ENCODE measurements at regions not wholly inside any gene's neighbourhood (a gene's known extent, or its start where the extent isn't known, plus 50 kb on each side); places are given as distances from the start of the nearest gene placed in this dataset.

DNA sequence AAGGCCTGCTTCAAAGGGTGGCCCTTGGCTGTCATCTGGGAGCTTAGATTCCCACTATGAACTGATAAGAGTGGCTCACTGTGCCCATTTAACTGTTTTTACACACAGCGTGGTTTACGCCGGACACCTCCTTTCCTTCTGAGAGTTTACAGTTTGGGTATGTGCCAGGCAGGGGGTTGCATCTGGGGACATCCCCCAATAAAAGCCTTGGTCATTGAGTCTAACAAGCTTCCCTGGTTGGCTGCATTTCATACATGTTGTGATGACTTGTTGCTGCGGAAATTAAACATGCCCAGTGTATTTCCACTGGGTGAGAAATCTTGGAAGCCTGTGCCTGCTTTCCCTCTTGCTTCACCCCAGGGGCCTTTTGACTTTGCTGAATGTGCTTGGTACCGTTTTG, 264.1 kb upstream of the NPY start:
- DNase-seq (ENCODE audit: low spot score in 2 of 2) = no peak
- Mint-ChIP-seq H3K9me3 (no peaks in the 10 kb centered on the region), H3K4me1 (no peaks in the 10 kb centered on the region), H3K27ac (ENCODE audit: low read depth) (no peak overlapping the region), H3K4me3 (no peak overlapping the region), H3K27me3 (no peaks in the 10 kb centered on the region), H3K36me3 (ENCODE audit: insufficient read depth) (no peaks in the 10 kb centered on the region)
- ATAC-seq (replicated peaks; ENCODE audit: extremely low read depth, poor library complexity, severe bottlenecking) = no peak

DNA sequence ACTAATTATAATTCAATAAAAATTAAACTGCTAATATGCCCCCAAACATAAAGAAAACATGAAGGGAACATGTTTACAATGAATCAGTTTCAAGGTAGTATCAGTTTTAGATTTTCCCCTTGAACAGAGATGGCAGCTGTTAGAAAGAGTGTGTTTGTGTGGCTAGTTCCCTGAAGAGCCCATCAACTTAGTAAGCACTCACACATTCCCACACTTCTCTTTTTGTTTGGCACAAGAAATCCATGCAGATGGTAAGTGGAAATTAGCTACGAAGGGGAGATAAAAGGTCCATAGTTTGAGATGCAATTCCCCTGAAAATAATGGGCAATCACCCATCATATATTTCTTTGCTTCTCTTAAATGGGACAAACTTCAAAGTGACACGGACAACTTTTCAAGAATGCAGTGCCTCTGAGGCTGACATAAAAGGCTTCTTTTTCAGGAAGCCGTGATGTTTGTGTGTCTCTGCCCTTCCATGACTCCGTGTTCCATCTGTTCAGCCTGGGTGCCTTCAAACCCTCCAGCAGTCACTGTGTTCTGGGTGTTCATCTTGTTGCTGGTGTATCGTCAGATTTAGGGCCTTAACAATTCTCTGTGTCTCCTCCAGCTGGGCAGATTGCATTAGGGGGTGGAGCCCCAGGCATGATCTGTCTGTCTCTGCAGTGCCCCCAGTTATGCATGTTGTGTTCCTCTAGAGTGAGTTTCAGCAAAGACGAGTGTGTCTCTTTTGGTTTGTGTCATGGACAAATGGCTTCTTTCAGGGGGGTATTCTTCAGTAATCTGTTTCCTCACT, 259.5 kb upstream of the NPY start:
- no peak overlapping the region for H3K27ac Mint-ChIP-seq (ENCODE audit: low read depth)
- ATAC-seq (replicated peaks; ENCODE audit: extremely low read depth, poor library complexity, severe bottlenecking) (no peak), DNase-seq (ENCODE audit: low spot score in 2 of 2) (no peak)
- H3K27me3 Mint-ChIP-seq = peaks cover 9% of the 10 kb centered on the region
- no peaks in the 10 kb centered on the region for H3K36me3 Mint-ChIP-seq (ENCODE audit: insufficient read depth)
- H3K4me3 Mint-ChIP-seq = no peak overlapping the region
- no peaks in the 10 kb centered on the region for H3K4me1 Mint-ChIP-seq
- no peaks in the 10 kb centered on the region for H3K9me3 Mint-ChIP-seq

DNA sequence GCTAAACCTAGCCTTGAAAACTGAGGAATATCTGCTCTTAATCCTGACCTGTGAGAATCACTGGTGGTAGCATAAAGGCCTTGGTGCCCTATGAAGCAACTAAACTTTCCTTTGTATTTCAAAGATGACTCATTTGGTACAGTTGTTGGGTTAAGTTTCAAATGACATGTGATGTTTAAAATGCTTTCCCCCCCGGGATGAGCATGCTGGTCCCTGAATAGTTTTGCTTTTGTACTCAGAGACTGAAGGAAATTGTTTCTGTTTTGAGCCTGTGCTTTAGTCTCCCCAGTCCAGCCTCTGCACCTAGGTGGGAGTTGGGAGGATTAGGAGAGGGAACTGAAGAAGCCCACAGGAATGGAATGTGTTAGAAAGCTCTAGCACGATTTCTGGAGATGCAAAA, 258.9 kb upstream of the NPY start:
- Mint-ChIP-seq H3K9me3 (no peaks in the 10 kb centered on the region), H3K4me3 (no peak overlapping the region), H3K36me3 (ENCODE audit: insufficient read depth) (no peaks in the 10 kb centered on the region), H3K27me3 (peaks cover 9% of the 10 kb centered on the region), H3K4me1 (no peaks in the 10 kb centered on the region), H3K27ac (ENCODE audit: low read depth) (no peak overlapping the region)
- ATAC-seq (replicated peaks; ENCODE audit: extremely low read depth, poor library complexity, severe bottlenecking) (no peak), DNase-seq (ENCODE audit: low spot score in 2 of 2) (no peak)

DNA sequence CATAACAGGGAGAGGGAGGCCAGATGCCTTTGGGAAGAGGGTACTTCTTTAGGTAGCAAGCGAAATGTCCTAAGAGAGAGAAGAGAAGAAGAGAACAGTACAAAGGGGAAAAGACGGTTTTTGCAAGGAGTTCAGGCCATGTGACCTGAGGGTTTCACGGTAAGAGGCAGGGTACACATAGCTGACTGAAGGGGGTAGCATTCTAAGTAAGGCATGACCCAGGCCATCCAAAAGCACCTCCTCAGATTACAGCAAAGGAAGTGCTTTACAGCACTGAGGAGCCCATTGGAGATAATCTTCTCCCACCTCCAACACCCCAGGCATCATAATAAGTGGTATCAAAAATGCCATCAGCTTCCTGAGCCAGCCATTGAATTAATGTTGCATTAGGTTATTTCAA, 258.2 kb upstream of the NPY start:
- H3K4me3 Mint-ChIP-seq = no peak overlapping the region
- no peaks in the 10 kb centered on the region for H3K36me3 Mint-ChIP-seq (ENCODE audit: insufficient read depth)
- peaks cover 9% of the 10 kb centered on the region for H3K27me3 Mint-ChIP-seq
- no peak for ATAC-seq (replicated peaks; ENCODE audit: extremely low read depth, poor library complexity, severe bottlenecking)
- no peaks in the 10 kb centered on the region for H3K4me1 Mint-ChIP-seq
- no peaks in the 10 kb centered on the region for H3K9me3 Mint-ChIP-seq
- H3K27ac Mint-ChIP-seq (ENCODE audit: low read depth) = no peak overlapping the region
- DNase-seq (ENCODE audit: low spot score in 2 of 2) = no peak

DNA sequence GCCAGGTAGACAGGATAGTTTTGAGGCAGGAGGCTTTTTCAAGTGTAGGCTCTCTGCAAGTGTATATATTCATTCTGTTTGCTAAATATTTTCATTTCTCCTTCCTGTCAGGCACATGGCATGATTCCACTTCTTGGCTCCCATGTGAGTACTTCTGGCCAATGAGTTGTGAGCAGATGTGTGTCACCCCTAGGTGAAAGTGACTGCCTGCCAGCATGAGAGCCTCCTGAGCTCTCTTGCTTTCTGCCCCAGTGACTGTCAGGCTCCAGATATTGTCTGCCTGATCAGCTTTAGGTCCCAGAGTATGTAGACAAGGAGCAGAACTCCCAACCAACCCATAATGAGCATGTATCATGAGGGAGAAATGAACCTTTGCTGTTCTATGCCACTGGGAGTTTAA, 257.6 kb upstream of the NPY start:
- Mint-ChIP-seq H3K9me3 (no peaks in the 10 kb centered on the region), H3K27me3 (peaks cover 9% of the 10 kb centered on the region), H3K36me3 (ENCODE audit: insufficient read depth) (no peaks in the 10 kb centered on the region), H3K27ac (ENCODE audit: low read depth) (no peak overlapping the region), H3K4me3 (no peak overlapping the region), H3K4me1 (no peaks in the 10 kb centered on the region)
- DNase-seq (ENCODE audit: low spot score in 2 of 2) (no peak), ATAC-seq (replicated peaks; ENCODE audit: extremely low read depth, poor library complexity, severe bottlenecking) (no peak)

DNA sequence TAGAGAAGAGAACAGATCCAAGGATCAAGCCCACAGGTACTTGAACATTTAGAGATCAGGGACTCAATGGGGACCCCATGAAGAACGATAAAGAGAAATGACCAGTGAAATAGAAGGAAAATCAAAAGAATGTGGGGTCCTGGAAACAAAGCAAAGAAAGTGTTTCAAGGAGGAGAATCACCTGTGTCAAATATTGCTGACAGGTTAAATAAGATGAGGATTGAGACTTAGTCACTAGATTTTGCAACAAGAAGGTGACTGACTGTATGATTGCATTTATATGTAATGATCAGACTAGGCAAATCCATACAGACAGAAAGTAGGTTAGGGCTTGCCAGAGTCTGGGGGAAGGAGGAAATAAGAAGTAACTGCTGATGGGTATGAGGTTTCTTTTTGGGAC, 254.9 kb upstream of the NPY start:
- Mint-ChIP-seq H3K4me3 (no peak overlapping the region), H3K27ac (ENCODE audit: low read depth) (no peak overlapping the region), H3K9me3 (no peaks in the 10 kb centered on the region), H3K4me1 (no peaks in the 10 kb centered on the region), H3K36me3 (ENCODE audit: insufficient read depth) (no peaks in the 10 kb centered on the region), H3K27me3 (peaks cover 9% of the 10 kb centered on the region)
- no peak for DNase-seq (ENCODE audit: low spot score in 2 of 2)
- no peak for ATAC-seq (replicated peaks; ENCODE audit: extremely low read depth, poor library complexity, severe bottlenecking)

DNA sequence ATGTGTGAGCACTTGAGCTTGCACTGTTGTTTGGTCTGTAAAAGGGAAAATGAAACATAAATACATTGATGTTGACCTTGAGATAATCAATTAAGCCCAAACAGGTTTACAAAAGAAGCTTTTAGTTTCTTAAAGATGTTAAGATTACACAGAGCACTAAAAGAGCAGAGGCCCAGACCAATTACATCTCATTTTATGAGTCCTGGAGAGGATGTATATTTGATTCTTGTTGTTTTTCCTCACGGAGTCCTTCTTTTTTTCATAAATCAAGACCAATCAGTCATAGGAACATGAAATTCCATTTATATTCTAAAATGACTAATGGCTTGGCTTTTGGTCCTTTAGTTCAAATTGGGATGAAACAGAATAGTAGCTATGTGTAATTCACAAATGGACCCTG, 249.7 kb upstream of the NPY start:
- Mint-ChIP-seq H3K4me1 (peaks cover 8% of the 10 kb centered on the region), H3K9me3 (no peaks in the 10 kb centered on the region), H3K4me3 (no peak overlapping the region), H3K27ac (ENCODE audit: low read depth) (no peak overlapping the region), H3K36me3 (ENCODE audit: insufficient read depth) (peaks cover 1% of the 10 kb centered on the region), H3K27me3 (no peaks in the 10 kb centered on the region)
- ATAC-seq (replicated peaks; ENCODE audit: extremely low read depth, poor library complexity, severe bottlenecking) = no peak
- no peak for DNase-seq (ENCODE audit: low spot score in 2 of 2)

DNA sequence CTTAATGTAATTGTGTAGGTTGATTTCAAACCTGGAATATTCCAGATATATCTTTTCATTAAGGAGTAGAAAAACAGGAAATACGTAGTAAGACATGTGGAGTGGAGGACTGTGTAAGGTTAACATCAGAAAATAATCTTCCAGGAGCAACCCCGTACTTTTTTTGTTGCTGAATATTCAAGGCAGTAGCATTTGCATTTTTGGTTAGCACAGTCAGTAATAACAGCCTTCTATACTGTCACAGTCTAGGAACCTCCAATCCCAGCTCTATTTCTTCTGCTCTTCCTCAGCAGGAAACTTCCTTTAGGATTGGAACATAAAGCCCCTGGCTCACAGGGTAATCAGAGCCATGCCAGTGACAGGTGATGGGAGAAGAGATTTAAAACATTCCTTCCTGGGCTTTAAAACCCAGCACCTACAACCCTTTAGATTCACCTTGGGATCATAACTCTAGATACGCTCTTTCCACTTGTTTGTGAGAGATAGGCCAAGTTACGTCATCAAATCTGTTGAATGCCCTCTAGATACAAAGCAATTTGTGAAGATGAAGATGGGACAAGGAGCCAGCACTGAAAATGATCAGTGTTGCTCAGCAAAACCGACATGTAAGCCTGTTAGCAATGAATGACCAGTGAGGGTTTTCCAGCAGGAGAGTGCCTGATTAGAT, 248.5 kb upstream of the NPY start:
- Mint-ChIP-seq H3K4me1 (peaks cover 8% of the 10 kb centered on the region), H3K9me3 (no peaks in the 10 kb centered on the region), H3K27ac (ENCODE audit: low read depth) (no peak overlapping the region), H3K4me3 (no peak overlapping the region), H3K36me3 (ENCODE audit: insufficient read depth) (peaks cover 1% of the 10 kb centered on the region), H3K27me3 (no peaks in the 10 kb centered on the region)
- ATAC-seq (replicated peaks; ENCODE audit: extremely low read depth, poor library complexity, severe bottlenecking) (no peak), DNase-seq (ENCODE audit: low spot score in 2 of 2) (no peak)

DNA sequence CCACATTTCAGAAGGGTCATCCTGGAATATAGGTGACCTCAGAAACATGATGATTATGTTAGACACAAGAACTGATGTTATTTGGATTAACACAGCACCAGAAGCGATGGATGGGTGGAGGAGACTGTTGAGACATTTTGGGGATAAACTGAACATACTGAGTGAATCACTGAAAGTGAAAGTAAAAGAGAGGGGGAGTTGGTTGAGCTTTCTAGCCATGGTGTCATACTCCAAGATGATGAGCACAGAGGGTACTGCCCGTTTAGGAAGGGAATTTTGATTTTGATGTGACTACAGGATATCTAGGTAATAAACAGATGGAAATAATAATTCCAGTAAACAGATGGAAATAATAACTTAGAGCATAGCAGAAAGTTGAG, 248.0 kb upstream of the NPY start:
- ATAC-seq (replicated peaks; ENCODE audit: extremely low read depth, poor library complexity, severe bottlenecking) (no peak), DNase-seq (ENCODE audit: low spot score in 2 of 2) (no peak)
- H3K4me3 Mint-ChIP-seq = no peak overlapping the region
- H3K9me3 Mint-ChIP-seq = no peaks in the 10 kb centered on the region
- peaks cover 8% of the 10 kb centered on the region for H3K4me1 Mint-ChIP-seq
- no peak overlapping the region for H3K27ac Mint-ChIP-seq (ENCODE audit: low read depth)
- H3K27me3 Mint-ChIP-seq = peaks cover 3% of the 10 kb centered on the region
- H3K36me3 Mint-ChIP-seq (ENCODE audit: insufficient read depth) = peaks cover 1% of the 10 kb centered on the region

DNA sequence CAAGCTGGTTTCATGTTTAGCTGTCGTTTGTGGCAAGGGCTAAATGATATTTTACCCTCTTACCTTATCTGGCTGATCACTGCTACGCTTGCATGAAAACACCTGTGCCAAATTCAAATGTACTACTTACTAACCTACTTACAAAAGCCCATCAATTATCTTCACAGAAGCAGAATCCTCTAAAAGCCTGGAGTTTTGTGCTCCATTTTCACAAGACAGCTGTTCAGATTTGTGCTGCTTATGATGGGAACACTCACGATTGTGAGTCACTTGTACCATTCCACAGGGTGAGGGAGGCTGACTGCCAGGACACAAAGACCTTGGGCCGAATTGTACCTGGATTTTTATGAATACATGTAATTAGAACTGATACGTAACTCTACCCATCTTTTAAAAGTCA, 245.0 kb upstream of the NPY start:
- DNase-seq (ENCODE audit: low spot score in 2 of 2) (no peak), ATAC-seq (replicated peaks; ENCODE audit: extremely low read depth, poor library complexity, severe bottlenecking) (no peak)
- peaks cover 1% of the 10 kb centered on the region for H3K36me3 Mint-ChIP-seq (ENCODE audit: insufficient read depth)
- H3K27ac Mint-ChIP-seq (ENCODE audit: low read depth) = no peak overlapping the region
- H3K4me3 Mint-ChIP-seq = no peak overlapping the region
- H3K4me1 Mint-ChIP-seq = peaks cover 8% of the 10 kb centered on the region
- H3K27me3 Mint-ChIP-seq = peaks cover 30% of the 10 kb centered on the region
- H3K9me3 Mint-ChIP-seq = no peaks in the 10 kb centered on the region

DNA sequence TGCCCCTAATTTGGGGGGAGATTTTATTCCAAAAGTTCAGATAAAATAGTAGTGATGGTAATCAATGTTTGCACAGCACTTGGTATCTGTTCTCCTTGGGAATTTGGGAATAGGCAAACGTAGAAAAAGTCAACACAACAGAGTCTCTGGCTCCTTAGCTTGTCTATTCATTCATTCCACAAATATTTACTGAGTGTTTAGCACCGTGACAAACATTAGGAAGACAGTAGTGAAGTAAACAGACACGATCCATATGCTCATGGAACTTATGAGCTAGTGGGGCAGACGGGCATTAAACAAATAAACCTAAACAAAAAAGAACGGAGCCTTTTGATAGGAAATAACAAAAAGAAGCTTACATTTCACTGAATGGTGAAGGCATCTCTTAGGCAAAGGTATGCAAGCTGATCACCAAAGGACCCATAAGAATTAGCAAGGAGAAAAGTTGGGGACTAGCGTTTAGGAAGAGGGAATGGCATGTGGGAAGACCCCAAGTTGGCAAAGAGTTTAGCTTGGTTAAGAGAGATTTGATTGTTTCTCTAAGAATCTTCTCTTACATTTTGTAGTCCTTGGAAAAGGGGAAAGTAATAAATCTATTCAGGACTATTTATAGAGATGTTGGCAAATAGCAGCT, 243.9 kb upstream of the NPY start:
- H3K27ac Mint-ChIP-seq (ENCODE audit: low read depth) = no peak overlapping the region
- DNase-seq (ENCODE audit: low spot score in 2 of 2) (no peak), ATAC-seq (replicated peaks; ENCODE audit: extremely low read depth, poor library complexity, severe bottlenecking) (no peak)
- H3K27me3 Mint-ChIP-seq = peaks cover 40% of the 10 kb centered on the region
- peaks cover 8% of the 10 kb centered on the region for H3K4me1 Mint-ChIP-seq
- no peaks in the 10 kb centered on the region for H3K9me3 Mint-ChIP-seq
- peaks cover 1% of the 10 kb centered on the region for H3K36me3 Mint-ChIP-seq (ENCODE audit: insufficient read depth)
- no peak overlapping the region for H3K4me3 Mint-ChIP-seq

DNA sequence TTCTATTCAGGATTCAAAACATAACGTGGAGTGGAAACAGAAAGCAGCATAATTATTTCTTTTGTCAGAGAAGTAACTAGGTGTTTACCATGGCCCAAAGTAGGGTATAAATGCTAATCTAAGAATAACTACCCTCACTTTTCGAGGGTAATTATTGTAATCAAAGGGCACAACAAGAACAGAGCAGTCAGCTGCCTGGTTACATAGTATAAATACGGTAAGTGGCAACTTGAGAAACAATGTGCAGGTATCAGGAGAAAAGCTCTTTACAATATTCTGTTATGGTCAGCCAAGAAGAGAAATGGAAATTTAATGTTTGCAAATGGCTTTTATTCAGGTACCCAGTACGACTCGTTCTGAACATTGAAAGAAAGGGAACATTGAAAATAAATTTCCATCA, 242.0 kb upstream of the NPY start:
- Mint-ChIP-seq H3K27ac (ENCODE audit: low read depth) (no peak overlapping the region), H3K9me3 (no peaks in the 10 kb centered on the region), H3K4me1 (no peaks in the 10 kb centered on the region), H3K4me3 (no peak overlapping the region), H3K27me3 (peaks cover 40% of the 10 kb centered on the region), H3K36me3 (ENCODE audit: insufficient read depth) (peaks cover 1% of the 10 kb centered on the region)
- ATAC-seq (replicated peaks; ENCODE audit: extremely low read depth, poor library complexity, severe bottlenecking) (no peak), DNase-seq (ENCODE audit: low spot score in 2 of 2) (no peak)

DNA sequence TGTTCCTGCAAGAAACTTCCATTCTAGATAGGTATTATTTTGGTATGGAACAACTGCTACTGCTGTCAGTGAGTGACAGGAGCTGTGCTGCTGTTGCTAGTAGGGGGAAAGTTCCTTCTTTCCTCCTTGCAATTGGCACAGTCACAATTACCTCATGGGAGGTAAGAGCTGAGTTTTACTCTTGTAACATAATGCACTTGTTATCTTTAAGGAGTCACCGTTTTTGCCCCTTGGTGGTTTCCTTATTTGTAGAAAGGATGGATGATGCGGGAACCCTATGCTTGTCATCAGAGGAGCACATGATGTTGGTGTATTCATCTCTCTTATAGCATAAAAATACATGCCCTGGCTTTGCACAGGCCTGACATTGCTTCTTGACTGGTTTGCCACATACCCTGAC, 234.7 kb upstream of the NPY start:
- no peaks in the 10 kb centered on the region for H3K9me3 Mint-ChIP-seq
- no peak overlapping the region for H3K27ac Mint-ChIP-seq (ENCODE audit: low read depth)
- DNase-seq (ENCODE audit: low spot score in 2 of 2) = no peak
- H3K4me3 Mint-ChIP-seq = no peak overlapping the region
- H3K4me1 Mint-ChIP-seq = peaks cover 8% of the 10 kb centered on the region
- H3K27me3 Mint-ChIP-seq = peaks cover 26% of the 10 kb centered on the region
- no peaks in the 10 kb centered on the region for H3K36me3 Mint-ChIP-seq (ENCODE audit: insufficient read depth)
- no peak for ATAC-seq (replicated peaks; ENCODE audit: extremely low read depth, poor library complexity, severe bottlenecking)

Data from central memory CD8-positive, alpha-beta T cell (primary cell).